ENCODE measurements at regions not wholly inside any gene's neighbourhood (a gene's known extent, or its start where the extent isn't known, plus 50 kb on each side); places are given as distances from the start of the nearest gene placed in this dataset.

DNA sequence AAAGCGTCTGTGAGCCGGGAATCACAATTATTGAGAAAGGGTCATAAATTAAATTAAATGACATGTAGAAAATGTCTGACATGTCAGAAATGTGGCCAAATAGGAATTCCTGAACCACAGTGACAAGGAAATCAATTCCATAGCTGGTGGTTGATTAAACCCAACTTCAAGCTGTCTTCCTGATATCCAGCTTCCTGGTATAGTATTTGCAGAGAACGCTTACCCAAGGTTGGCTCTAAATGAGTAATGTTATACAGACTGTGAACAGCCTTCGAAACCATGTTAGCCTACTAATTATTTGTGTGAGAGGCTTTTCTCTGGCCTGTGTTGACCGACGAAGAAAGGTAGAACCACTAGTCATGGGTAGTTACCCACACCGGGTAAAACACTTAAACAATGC lies 347.2 kb downstream of the RFC3 start:
- TF ChIP-seq CTCF (IDR thresholded peaks at IDR 0.05; ENCODE audit: low read depth, low read length) (no peak), POLR2A (IDR thresholded peaks at IDR 0.05; ENCODE audit: extremely low read depth, insufficient read length) (no peak)
